Eye (tissue), 1 donor: ENCODE measurements at regions not wholly inside any gene's neighbourhood (a gene's known extent, or its start where the extent isn't known, plus 50 kb on each side); places are given as distances from the start of the nearest gene placed in this dataset.

Experiments used
- DNase-seq: peaks from one replicate; pipeline ENCODE4 v3.0.0-alpha.2; 2015

- peak; percentile 44 for DNase-seq
Observed at GRCh38 chr13:91142572-91142971, 204.9 kb upstream of the MIR17HG start.

- DNase-seq: no peak
Observed at GRCh38 chr13:91144054-91144453, 203.4 kb upstream of the MIR17HG start.

- DNase-seq: no peak
Observed at GRCh38 chr13:91144486-91144885, 203.0 kb upstream of the MIR17HG start.

- no peak for DNase-seq
Observed at GRCh38 chr13:91145571-91146205, 201.8 kb upstream of the MIR17HG start.

GRCh38 chr13:91146601-91147000 lies 200.9 kb upstream of the MIR17HG start:
- DNase-seq: no peak

- DNase-seq: no peak
Observed at GRCh38 chr13:91148098-91148497, 199.4 kb upstream of the MIR17HG start.

GRCh38 chr13:91151921-91152320 lies 195.6 kb upstream of the MIR17HG start:
- no peak for DNase-seq

- DNase-seq: no peak
Observed at GRCh38 chr13:91153372-91153771, 194.1 kb upstream of the MIR17HG start.

- DNase-seq: no peak
Observed at GRCh38 chr13:91154558-91155353, 192.7 kb upstream of the MIR17HG start.

- DNase-seq: no peak
Observed at GRCh38 chr13:91155512-91156114, 191.9 kb upstream of the MIR17HG start.

GRCh38 chr13:91157273-91158016 lies 190.0 kb upstream of the MIR17HG start:
- no peak for DNase-seq

GRCh38 chr13:91158017-91158395 lies 189.5 kb upstream of the MIR17HG start:
- DNase-seq: no peak

GRCh38 chr13:91162180-91162579 lies 185.3 kb upstream of the MIR17HG start:
- DNase-seq: no peak

- no peak for DNase-seq
Observed at GRCh38 chr13:91162589-91162988, 184.9 kb upstream of the MIR17HG start.

- no peak for DNase-seq
Observed at GRCh38 chr13:91165758-91166157, 181.7 kb upstream of the MIR17HG start.

GRCh38 chr13:91166714-91167511 lies 180.6 kb upstream of the MIR17HG start:
- DNase-seq: no peak

- no peak for DNase-seq
Observed at GRCh38 chr13:91167706-91168385, 179.6 kb upstream of the MIR17HG start.

- DNase-seq: no peak
Observed at GRCh38 chr13:91168386-91168711, 179.1 kb upstream of the MIR17HG start.

- DNase-seq: peak; percentile 28
Observed at GRCh38 chr13:91169321-91170050, 178.0 kb upstream of the MIR17HG start.

- no peak for DNase-seq
Observed at GRCh38 chr13:91172160-91172559, 175.3 kb upstream of the MIR17HG start.

GRCh38 chr13:91174886-91175501 lies 172.5 kb upstream of the MIR17HG start:
- peak; percentile 6 for DNase-seq
